ENCODE measurements at regions not wholly inside any gene's neighbourhood (a gene's known extent, or its start where the extent isn't known, plus 50 kb on each side); places are given as distances from the start of the nearest gene placed in this dataset.

DNA sequence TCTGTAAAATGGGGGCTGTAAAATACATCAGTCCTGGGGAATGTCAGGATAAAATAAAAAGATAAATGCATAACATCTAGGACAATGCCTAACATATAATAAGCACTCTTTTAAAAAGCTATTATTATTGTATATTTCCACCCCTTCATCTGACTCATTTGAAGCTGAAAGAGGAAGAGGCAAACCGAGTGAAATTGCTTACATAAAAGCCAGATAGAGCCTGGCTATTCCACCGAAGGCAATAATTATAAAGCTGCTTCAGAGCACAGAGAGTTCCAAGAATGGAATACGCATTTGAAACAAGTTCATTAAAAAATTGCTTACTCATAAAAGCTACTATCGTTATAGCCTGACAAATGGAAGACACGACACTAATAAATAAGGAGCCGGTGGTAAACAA, 186.1 kb upstream of the CAMK1G start:
- DNase-seq (ENCODE audit: low read depth) = no peak

DNA sequence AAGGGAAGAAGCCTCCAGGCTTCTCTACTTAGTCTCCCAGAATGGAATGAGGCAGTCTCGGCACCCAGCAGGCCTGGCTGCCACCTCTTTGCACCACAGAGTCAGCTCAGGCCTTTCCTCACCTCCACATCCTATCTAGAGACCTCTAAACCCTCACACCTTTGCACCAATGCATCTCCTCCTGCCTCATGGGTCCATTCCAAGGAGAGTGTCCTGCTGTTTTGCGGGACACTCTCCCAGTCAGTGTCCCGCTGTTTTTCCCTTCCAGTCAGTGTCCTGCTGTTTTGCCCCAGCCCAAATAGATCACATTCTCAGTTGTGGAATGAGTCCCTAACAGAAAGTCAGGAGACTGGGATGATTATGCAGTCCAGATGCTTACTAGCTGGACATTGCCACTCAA, 185.6 kb upstream of the CAMK1G start:
- no peak for DNase-seq (ENCODE audit: low read depth)

GRCh38 chr1:209398313-209398991, 185.1 kb upstream of the CAMK1G start:
- DNase-seq (ENCODE audit: low read depth) = peak; percentile 94

GRCh38 chr1:209399800-209400199, 183.7 kb upstream of the CAMK1G start:
- DNase-seq (ENCODE audit: low read depth) = no peak

DNA sequence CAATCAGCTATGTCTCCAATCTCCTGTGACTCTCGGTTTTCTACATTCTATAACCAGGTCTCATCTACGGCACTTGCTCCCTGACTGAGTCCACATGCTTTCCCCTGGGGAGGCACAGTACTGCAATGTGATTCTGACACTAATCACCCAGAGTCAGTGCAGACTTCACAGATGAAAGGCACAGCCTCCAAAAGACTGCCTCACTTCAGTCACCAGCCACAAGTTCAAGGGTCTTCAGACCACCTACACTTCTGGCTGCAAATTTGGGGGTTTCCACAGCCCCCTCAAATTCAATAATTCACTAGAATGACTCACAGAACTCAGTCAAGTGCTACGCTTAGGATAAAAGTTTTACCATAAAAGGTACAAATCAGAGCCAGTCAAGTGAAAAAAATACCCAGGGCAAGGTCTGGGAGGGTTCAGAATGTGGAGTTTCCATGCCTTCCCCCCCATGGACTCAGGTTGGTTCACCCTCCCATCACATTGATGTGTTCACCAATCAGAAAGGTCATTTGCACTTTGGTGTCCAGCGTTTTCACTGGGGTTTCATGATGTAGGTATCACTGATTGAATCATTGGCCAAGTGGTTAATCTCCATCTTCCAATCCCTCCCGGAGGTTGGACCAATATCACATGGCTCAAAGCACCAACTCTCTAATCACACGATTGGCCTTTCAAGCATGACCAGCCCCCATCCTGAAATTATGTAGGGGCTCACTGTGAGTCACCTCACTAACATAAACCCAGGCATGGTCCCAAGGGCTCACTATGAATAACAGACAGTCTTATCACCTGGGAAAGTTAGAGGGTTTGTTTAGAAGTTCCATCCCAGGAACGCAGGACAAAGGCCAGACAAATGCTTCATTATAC, 182.9 kb upstream of the CAMK1G start:
- no peak for DNase-seq (ENCODE audit: low read depth)

DNA sequence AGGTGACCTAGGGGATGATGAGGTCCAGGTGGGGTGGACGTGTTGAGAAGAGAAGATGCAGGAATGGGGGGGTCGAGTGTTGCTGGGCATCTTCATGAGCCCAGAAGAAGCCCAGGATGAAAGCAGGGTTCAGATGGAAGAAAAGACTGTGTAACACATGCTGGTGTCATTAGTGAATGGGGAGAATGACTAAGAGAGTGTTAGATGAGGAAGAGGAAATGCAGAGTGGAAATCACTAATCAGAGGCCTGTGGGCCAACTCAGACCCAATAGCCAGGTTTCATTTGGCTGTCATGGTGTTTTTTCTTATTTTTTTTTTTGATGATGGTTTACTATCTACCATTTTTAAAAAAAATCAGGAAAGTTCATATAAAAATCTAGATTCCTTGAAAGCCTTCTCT, 180.8 kb upstream of the CAMK1G start:
- peak; percentile 26 for DNase-seq (ENCODE audit: low read depth)

DNA sequence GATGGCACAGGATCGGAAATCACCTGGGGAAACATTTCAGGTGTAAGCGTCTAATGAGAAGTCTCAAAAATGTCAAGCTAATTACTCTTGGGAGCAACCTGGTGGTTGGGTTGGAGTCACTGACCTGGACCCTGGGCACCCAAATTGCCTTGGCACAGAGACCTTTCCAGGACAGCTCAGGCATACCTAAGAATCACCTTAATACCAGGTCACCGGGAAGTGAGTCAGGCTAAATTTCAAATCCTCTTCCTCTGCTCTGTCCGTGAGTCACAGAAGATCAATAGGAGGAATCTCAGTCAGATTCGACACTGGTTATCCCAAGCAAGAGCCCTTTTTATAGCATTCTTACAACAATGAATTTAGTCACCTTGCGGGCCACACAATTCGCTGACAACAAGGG, 179.6 kb upstream of the CAMK1G start:
- no peak for DNase-seq (ENCODE audit: low read depth)

- DNase-seq (ENCODE audit: low read depth) = no peak
These were observed 178.9 kb upstream of the CAMK1G start for GRCh38 chr1:209404577-209404976.

- peak; percentile 64 for DNase-seq (ENCODE audit: low read depth)
These were observed 178.2 kb upstream of the CAMK1G start for GRCh38 chr1:209405183-209405814.

GRCh38 chr1:209406168-209406567, 177.3 kb upstream of the CAMK1G start:
- DNase-seq (ENCODE audit: low read depth) = no peak

DNA sequence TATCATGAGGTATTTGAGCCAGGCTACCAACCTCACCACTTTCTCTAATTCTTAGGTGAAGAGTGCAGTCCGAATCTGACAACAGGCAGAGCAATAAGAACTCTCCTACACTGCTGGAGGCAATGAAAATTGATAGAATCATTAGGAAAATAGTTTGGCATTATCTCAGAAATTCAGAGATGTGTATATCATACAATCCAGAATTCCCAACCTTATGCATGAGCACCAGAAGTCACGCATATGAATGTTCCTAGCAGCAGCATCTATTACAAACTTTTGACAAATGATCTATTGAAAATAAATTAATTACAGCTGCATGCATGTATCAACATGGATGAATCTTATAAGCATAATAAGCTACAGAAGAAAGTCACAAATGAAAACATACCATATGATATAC, 176.9 kb upstream of the CAMK1G start:
- no peak for DNase-seq (ENCODE audit: low read depth)

DNA sequence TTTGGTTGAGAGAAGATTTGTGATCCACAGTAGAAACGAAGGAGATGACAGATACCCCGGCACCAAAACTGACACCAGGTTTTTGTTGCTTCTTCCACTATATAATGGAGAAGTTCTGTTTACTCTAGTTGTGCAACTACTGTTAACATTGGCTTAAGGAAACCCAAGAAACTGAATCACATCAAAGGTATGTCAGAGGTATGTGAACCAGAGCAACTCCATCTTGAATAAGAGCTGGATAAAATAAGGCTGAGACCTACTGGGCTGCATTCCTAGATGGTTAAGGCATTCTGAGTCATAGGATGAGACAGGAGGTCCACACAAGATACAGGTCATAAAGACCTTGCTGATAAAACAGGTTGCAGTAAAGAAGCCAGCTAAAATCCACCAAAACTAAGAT, 173.7 kb upstream of the CAMK1G start:
- peak; percentile 63 for DNase-seq (ENCODE audit: low read depth)

DNA sequence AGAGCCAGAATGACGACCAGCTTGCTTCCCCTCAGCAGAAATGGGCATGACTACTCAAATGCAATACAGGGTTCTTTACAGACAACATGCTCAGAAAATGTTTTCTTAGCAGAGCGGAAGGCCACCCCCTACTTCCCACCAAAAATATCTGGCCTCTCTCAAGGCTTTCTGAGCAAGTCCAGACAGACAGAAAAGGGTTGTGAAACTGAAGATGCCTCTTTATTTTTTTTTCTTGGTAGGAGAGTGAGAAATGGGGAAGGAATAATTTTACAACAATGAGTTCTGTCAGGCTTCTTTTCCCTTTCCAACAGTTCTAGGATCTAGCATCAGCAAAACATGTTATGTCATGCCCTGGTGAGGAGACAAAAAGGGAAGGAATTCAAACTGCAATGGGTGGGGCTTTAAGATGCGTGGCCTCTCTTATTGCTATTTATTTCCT, 172.0 kb upstream of the CAMK1G start:
- no peak for DNase-seq (ENCODE audit: low read depth)

DNA sequence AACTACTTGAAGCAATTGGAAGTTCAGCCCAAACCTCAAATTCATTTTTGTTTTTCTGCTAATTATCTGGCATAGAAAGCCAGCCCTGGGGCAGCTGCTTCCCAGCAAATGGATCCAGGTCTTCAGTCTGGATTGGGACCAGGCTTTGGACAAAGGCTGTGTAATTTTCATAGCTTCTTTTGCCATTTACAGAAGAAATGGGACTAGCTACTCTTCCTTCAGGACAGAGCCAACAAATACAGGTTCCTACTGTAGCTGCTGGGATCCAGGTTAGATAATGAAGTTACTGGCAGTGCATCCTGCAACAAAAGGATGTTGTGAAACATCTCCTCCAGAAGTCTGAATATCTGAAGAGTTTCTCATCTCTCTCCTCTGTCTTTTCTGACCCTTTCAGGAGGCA, 171.5 kb upstream of the CAMK1G start:
- DNase-seq (ENCODE audit: low read depth) = no peak

- DNase-seq (ENCODE audit: low read depth) = no peak
These were observed 170.9 kb upstream of the CAMK1G start for GRCh38 chr1:209412566-209412965.

GRCh38 chr1:209413062-209413461, 170.5 kb upstream of the CAMK1G start:
- no peak for DNase-seq (ENCODE audit: low read depth)

DNA sequence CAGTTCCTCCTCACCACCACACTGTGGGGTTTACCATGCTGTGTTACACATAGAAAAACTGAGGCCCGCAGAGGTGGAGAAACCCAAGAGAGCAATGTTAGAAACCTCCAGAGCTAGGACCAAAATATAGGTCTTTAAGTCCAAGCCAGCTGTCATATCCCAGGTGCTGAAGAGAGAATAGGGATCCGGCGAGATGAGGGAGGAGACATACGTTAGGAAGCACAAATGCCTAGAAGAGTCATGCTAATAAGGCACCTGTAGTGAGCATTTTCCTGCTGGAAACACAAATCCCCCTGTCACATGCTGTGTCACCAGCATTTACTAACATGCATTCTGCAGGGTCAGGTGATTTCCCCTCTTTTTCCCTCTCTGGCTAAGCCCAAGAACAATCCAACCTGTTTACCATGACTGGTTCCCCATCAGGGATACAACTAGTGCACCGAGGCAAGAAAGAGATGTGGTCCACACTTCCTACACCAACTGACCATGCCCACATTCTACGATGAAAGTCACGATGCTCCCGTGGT, 168.6 kb upstream of the CAMK1G start:
- no peak for DNase-seq (ENCODE audit: low read depth)

- peak; percentile 47 for DNase-seq (ENCODE audit: low read depth)
These were observed 167.5 kb upstream of the CAMK1G start for GRCh38 chr1:209416039-209416438.

DNA sequence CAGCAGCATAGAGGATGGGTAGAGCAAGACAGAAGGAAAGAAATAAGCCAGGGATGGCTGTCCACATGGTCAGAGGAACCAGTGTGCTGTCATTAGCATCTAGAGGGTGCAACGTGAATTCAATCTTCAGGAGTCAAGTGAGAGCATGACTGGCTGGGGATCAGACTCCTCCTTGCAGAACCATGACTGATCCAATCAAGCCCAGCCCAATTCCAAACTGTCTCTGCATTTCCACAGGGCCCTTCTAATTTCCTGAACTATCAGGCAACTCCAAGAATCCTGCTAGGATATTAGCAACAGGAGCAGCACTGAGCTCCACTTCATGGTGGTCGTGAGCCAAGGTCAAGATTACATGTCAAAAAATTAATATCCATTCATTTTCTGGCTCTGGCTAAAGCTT, 166.8 kb upstream of the CAMK1G start:
- DNase-seq (ENCODE audit: low read depth) = no peak

DNA sequence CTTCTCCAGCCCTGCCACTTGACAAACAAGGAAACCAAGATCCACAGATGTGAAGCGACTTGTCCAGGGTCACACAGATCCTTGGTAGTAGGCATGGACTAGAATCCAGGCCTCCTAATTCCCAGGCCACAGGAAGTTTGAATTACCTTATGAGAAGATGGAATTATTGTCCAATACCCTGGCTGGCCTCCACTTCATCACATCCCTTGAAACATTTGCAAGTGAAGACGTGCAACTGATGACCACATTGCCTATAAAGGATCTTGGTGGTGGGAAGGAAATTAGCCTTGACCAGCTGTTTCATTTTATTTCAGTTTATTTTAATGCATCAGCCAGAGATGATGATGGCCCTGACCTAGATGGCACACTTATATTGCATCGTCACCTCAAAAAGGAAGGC, 165.8 kb upstream of the CAMK1G start:
- no peak for DNase-seq (ENCODE audit: low read depth)

GRCh38 chr1:209420276-209420675, 163.2 kb upstream of the CAMK1G start:
- DNase-seq (ENCODE audit: low read depth) = no peak

DNA sequence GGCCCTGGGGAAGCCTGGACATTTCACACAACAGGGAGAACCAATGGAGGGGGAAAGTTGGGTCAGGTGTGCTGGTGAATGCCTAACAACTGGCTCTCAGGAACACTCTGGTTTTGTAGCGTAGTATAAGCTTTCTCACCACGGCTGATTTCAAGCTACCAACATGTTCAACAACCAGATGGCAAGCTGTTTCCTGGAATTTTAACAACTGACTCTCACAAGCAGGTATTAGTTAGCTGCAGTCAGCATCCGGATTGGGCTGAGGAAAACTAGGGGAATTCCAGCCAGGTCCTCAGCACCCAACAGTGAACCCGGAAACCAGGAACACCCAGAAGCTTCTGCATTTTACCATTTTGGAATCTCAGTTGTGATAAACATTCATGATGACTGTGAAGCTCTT, 162.3 kb upstream of the CAMK1G start:
- no peak for DNase-seq (ENCODE audit: low read depth)

All from RPMI7951 (cell line).